HG02623 (cell line): ENCODE measurements at regions not wholly inside any gene's neighbourhood (a gene's known extent, or its start where the extent isn't known, plus 50 kb on each side); places are given as distances from the start of the nearest gene placed in this dataset.
A peak's percentile ranks its signal among the peaks of the same experiment; 100 is the strongest.

Experiments used
- ATAC-seq: cut with Tn5 transposase; IDR thresholded peaks from one replicate; pipeline ENCODE4 v1.9.1; 2021; ENCODE audit warnings: moderate library complexity; ENCODE audit not compliant: unreplicated experiment

GRCh38 chr6:90436403-90436802, 139.8 kb upstream of the BACH2 start:
- ATAC-seq, result no peak

GRCh38 chr6:90435207-90435899, 138.7 kb upstream of the BACH2 start:
- no peak for ATAC-seq

GRCh38 chr6:90434094-90434493, 137.5 kb upstream of the BACH2 start:
- ATAC-seq, result no peak

GRCh38 chr6:90432937-90433336, 136.3 kb upstream of the BACH2 start:
- no peak for ATAC-seq

GRCh38 chr6:90432041-90432775, 135.6 kb upstream of the BACH2 start:
- ATAC-seq, result no peak

GRCh38 chr6:90431576-90431975, 134.9 kb upstream of the BACH2 start:
- ATAC-seq, result no peak

- no peak for ATAC-seq
Observed at GRCh38 chr6:90429713-90430112, 133.1 kb upstream of the BACH2 start.

GRCh38 chr6:90428514-90428913, 131.9 kb upstream of the BACH2 start:
- ATAC-seq, result no peak

- peak; percentile 96 for ATAC-seq
Observed at GRCh38 chr6:90425161-90425641, 128.6 kb upstream of the BACH2 start.

- no peak for ATAC-seq
Observed at GRCh38 chr6:90424580-90424979, 127.9 kb upstream of the BACH2 start.

GRCh38 chr6:90421666-90422065, 125.0 kb upstream of the BACH2 start:
- ATAC-seq, result no peak

GRCh38 chr6:90420500-90420899, 123.9 kb upstream of the BACH2 start:
- no peak for ATAC-seq

GRCh38 chr6:90417385-90417784, 120.7 kb upstream of the BACH2 start:
- ATAC-seq, result no peak

GRCh38 chr6:90416322-90416721, 119.7 kb upstream of the BACH2 start:
- ATAC-seq, result no peak

- no peak for ATAC-seq
Observed at GRCh38 chr6:90415178-90415577, 118.5 kb upstream of the BACH2 start.

- ATAC-seq, result no peak
Observed at GRCh38 chr6:90414352-90414751, 117.7 kb upstream of the BACH2 start.

GRCh38 chr6:90413867-90414266, 117.2 kb upstream of the BACH2 start:
- no peak for ATAC-seq

- ATAC-seq, result no peak
Observed at GRCh38 chr6:90413396-90413795, 116.8 kb upstream of the BACH2 start.

- no peak for ATAC-seq
Observed at GRCh38 chr6:90412538-90413369, 116.1 kb upstream of the BACH2 start.

- peak; percentile 89 for ATAC-seq
Observed at GRCh38 chr6:90411292-90411781, 114.7 kb upstream of the BACH2 start.

- ATAC-seq, result no peak
Observed at GRCh38 chr6:90409700-90410099, 113.1 kb upstream of the BACH2 start.
